HEK293T (cell line): ENCODE measurements at regions not wholly inside any gene's neighbourhood (a gene's known extent, or its start where the extent isn't known, plus 50 kb on each side); places are given as distances from the start of the nearest gene placed in this dataset.

ENCODE experiments used
- CTCF ChIA-PET: fragments of 350-600 bp; formaldehyde crosslinking; extraction: SDS; loops from one replicate; lab custom pipeline; 2021; ENCODE audit warnings: antibody characterized with exemption, inconsistent platforms; lab: Yijun Ruan, JAX
- POLR2A ChIA-PET: fragments of 350-600 bp; formaldehyde crosslinking; extraction: SDS; loops from one replicate; lab custom pipeline; 2020; ENCODE audit warnings: antibody characterized with exemption, inconsistent platforms; lab: Yijun Ruan, JAX
- DNase-seq: peaks from one replicate; pipeline ENCODE4 v3.0.0; 2012; ENCODE audit warnings: mixed read lengths; ENCODE audit errors: extremely low spot score
- ARNT ChIP-seq: fragments of 450-650 bp; IDR thresholded peaks from 2 replicates; pipeline ENCODE4 v1.6.1; 2017; ENCODE audit warnings: mild to moderate bottlenecking
- BHLHE40 ChIP-seq: fragments of 450-650 bp; IDR thresholded peaks from 2 replicates; pipeline ENCODE4 v1.6.1; 2016; ENCODE audit warnings: mild to moderate bottlenecking, moderate library complexity, borderline replicate concordance
- CTBP1 ChIP-seq: fragments of 450-650 bp; IDR thresholded peaks from 2 replicates; pipeline ENCODE4 v1.6.1; 2016; ENCODE audit warnings: borderline replicate concordance
- ELF4 ChIP-seq: fragments of 450-650 bp; IDR thresholded peaks from 2 replicates; pipeline ENCODE4 v1.6.1; 2017; ENCODE audit warnings: antibody characterized with exemption
- FOXA1 ChIP-seq: fragments of 450-650 bp; IDR thresholded peaks from 2 replicates; pipeline ENCODE4 v1.6.1; 2016; ENCODE audit warnings: mild to moderate bottlenecking
- FOXK2 ChIP-seq: fragments of 450-650 bp; IDR thresholded peaks from 2 replicates; pipeline ENCODE4 v1.6.1; 2016; ENCODE audit warnings: mild to moderate bottlenecking
- FOXM1 ChIP-seq: fragments of 450-650 bp; IDR thresholded peaks from 2 replicates; pipeline ENCODE4 v1.6.1; 2017; ENCODE audit warnings: mild to moderate bottlenecking, borderline replicate concordance
- HDGF ChIP-seq: fragments of 450-650 bp; IDR thresholded peaks from 2 replicates; pipeline ENCODE4 v1.6.1; 2017; ENCODE audit warnings: antibody characterized with exemption, borderline replicate concordance
- L3MBTL2 ChIP-seq: fragments of 450-650 bp; conservative IDR thresholded peaks from 2 replicates; pipeline ENCODE4 v1.6.1; 2016; ENCODE audit warnings: mild to moderate bottlenecking
- LEF1 ChIP-seq: fragments of 450-650 bp; IDR thresholded peaks from 2 replicates; pipeline ENCODE4 v1.6.1; 2017; ENCODE audit warnings: mild to moderate bottlenecking, borderline replicate concordance
- NFRKB ChIP-seq: fragments of 450-650 bp; IDR thresholded peaks from 2 replicates; pipeline ENCODE4 v1.6.1; 2016; ENCODE audit warnings: mild to moderate bottlenecking, moderate library complexity
- SP1 ChIP-seq: fragments of 450-650 bp; IDR thresholded peaks from 2 replicates; pipeline ENCODE4 v1.6.1; 2017
- SUZ12 ChIP-seq: fragments of 450-650 bp; IDR thresholded peaks from 2 replicates; pipeline ENCODE4 v1.6.1; 2016; ENCODE audit warnings: mild to moderate bottlenecking
- TARDBP ChIP-seq: fragments of 450-650 bp; IDR thresholded peaks from 2 replicates; pipeline ENCODE4 v1.6.1; 2016
- ZNF384 ChIP-seq: fragments of 450-650 bp; IDR thresholded peaks from 2 replicates; pipeline ENCODE4 v1.6.1; 2016
- TF ChIP-seq, protein P1 (sequence below): fragments of 450-650 bp; IDR thresholded peaks from 2 replicates; pipeline ENCODE4 v1.6.1; 2016

DNA sequence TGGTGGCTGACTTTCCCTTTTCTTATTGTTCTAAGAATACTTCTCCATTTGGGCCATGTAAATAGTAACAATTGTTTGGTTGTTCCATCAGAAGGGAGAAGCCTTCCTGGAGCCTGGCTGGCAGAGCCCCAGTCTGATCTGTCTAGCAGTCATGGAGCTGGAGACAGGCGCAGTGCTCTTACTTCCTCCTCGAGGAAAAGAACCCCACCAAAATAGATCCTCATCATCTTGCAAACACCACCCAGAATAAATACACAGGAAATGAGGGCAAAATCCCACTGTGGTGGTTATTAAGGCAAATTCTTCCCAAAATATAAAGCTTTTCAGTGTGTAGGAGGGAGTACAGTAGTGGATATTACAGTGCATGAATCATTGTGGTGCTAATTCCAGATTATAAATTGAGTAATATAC, 195.1 kb upstream of the SGK1 start:
- POLR2A ChIA-PET: no interaction called here
- TF ChIP-seq ARNT (no peak), ELF4 (no peak), NFRKB (no peak), SP1 (no peak), LEF1 (no peak), BHLHE40 (no peak), HDGF (no peak)
- TF ChIP-seq, protein P1, sequence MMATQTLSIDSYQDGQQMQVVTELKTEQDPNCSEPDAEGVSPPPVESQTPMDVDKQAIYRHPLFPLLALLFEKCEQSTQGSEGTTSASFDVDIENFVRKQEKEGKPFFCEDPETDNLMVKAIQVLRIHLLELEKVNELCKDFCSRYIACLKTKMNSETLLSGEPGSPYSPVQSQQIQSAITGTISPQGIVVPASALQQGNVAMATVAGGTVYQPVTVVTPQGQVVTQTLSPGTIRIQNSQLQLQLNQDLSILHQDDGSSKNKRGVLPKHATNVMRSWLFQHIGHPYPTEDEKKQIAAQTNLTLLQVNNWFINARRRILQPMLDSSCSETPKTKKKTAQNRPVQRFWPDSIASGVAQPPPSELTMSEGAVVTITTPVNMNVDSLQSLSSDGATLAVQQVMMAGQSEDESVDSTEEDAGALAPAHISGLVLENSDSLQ: no peak
- no peak for DNase-seq
- CTCF ChIA-PET: no interaction called here

DNA sequence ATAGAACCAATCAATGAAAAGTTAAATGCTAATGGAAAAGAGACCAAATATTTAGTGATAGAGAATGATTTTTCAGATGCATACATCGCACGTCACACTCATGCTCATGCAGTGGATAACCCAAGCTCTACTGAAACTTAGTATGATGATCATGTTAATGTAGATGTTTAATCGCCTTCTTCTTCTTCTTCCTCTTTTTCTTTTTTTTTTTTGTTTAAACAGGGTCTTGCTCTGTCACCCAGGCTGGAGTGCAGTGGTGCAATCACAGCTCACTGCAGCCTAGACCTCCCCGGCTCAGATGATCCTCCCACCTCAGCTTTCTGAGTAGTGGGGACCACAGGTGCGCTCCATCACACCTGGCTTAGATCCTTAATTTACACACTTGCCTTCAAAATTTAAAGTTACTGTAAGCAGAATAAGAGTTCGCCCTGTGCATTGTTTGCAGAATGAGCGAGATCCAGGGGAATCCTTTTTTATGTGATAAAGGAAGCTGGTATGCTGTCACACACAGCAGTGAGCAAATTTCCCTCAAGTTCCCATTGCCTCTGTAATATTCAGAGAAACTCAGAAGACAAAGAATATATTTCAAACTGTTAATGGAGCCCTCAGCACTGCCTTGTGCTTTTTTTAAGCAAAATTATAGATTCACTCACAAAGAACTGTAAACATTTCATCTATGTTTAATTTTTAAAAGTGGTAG, 194.2 kb upstream of the SGK1 start:
- DNase-seq: no peak
- ChIA-PET POLR2A (no interaction called here), CTCF (no interaction called here)
- TF ChIP-seq TARDBP: no peak
- no peak for TF ChIP-seq ELF4
- no peak for TF ChIP-seq FOXK2
- no peak for TF ChIP-seq ARNT
- TF ChIP-seq HDGF: no peak
- TF ChIP-seq, protein P1: no peak
- TF ChIP-seq CTBP1: no peak
- TF ChIP-seq NFRKB: no peak
- TF ChIP-seq BHLHE40: no peak
- no peak for TF ChIP-seq FOXM1
- no peak for TF ChIP-seq SP1
- no peak for TF ChIP-seq FOXA1
- no peak for TF ChIP-seq ZNF384
- TF ChIP-seq SUZ12: no peak
- no peak for TF ChIP-seq L3MBTL2
- no peak for TF ChIP-seq LEF1

DNA sequence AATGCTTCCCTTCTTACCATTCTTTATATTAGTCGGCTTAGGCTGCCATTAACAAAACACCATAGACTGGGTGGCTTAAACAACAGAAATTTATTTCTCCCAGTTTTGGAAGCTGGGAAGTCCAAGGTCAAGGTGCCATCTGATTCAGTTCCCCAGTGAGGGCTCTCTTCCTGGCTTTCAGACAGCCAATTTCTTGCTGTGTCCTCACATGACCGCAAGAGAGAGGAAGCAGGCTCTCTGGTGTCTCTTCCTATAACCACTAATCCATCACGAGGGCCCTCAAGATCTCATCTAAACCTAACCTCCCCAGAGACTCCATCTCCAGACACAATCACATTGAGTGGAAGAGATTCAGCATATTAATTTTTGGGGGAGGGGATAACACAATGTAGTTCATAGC, 193.0 kb upstream of the SGK1 start:
- ChIA-PET POLR2A (no interaction called here), CTCF (interaction anchor here (1.4 kb wide), 1 partner anchor 9 kb away, joined by 6 read pairs; no protein-coding TSS in a partner anchor)
- TF ChIP-seq FOXA1 (no peak), FOXM1 (no peak), CTBP1 (no peak), TARDBP (no peak), ZNF384 (no peak), LEF1 (no peak), SP1 (no peak), SUZ12 (no peak), BHLHE40 (no peak), ARNT (no peak), L3MBTL2 (no peak), FOXK2 (no peak), HDGF (no peak), ELF4 (no peak), NFRKB (no peak)
- TF ChIP-seq, protein P1: no peak
- no peak for DNase-seq

DNA sequence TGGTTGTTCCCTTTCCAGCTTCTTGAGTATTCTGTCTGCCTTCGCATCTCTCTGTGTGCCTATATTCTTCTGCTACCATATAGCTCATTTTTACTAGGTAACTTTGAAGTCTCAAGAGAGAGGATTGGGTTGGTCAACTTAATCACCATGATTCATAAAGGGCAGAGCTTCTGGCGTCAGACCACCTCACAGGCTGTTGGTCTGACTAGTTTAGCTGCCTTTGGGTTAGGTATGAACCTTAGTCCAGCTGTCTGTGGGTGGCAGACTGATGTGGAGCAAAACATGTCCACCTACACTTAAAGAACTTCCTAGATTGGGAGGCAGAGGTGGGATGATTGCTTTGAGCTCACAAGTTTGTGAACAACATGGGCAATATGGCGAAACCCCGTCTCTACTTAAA, 192.2 kb upstream of the SGK1 start:
- CTCF ChIA-PET: interaction anchor here (1.3 to 1.4 kb wide), 2 partner anchors 10 to 131 kb away, joined by 6 read pairs; no protein-coding TSS in a partner anchor

DNA sequence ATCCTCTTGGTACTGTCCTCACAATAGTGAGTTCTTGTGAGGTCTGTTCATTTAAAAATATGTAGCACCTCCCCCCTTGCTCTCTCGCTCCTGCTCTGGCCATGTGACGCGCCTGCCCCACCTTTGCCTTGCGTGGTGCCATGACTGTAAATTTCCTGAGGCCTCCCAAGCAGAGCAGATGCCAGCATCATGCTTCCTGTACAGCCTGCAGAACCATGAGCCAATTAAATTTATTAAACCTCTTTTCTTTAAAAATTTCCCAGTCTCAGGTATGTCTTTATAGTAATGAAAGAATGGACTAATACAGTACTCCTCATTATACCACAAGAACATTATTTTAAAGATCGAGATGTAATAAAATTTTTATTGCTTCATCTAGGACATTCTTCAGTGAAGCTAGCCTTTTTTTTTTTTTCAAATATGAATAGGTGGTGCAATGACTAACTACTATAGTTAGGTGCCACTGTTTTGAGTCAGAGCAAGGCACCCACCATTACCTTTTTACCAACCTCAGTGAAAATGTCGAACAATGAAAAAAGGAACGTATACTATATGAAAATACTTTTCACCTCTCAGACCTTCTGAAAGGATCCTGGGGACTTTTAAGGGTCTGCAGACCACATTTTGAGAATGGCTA, 191.1 kb upstream of the SGK1 start:
- ChIA-PET POLR2A (no interaction called here), CTCF (interaction anchor here (1.3 kb wide), 1 partner anchor 132 kb away, joined by 6 read pairs; no protein-coding TSS in a partner anchor)
- no peak for TF ChIP-seq L3MBTL2
- no peak for TF ChIP-seq ZNF384
- no peak for TF ChIP-seq TARDBP
- TF ChIP-seq CTBP1: no peak
- TF ChIP-seq FOXM1: no peak
- TF ChIP-seq, protein P1: no peak
- DNase-seq: no peak

More for the DNA sequence above, 192.2 kb upstream of the SGK1 start:
- DNase-seq: no peak
- TF ChIP-seq FOXM1 (no peak), SP1 (no peak)
- POLR2A ChIA-PET: no interaction called here
